Brain microvascular endothelial cell (primary cell): ENCODE measurements at regions not wholly inside any gene's neighbourhood (a gene's known extent, or its start where the extent isn't known, plus 50 kb on each side); places are given as distances from the start of the nearest gene placed in this dataset.

Experiments
- DNase-seq: peaks from one replicate; pipeline ENCODE4 v3.0.0-alpha.2; 2020
- H3K27ac ChIP-seq: fragments of 250-450 bp; sonication (Bioruptor Pico); 2 replicates; pipeline ENCODE4 v1.5.1; 2020; ENCODE audit warnings: mild to moderate bottlenecking, moderate library complexity
- H3K27me3 ChIP-seq: fragments of 250-450 bp; sonication (Bioruptor Pico); replicated peaks from 2 replicates; pipeline ENCODE4 v1.5.1; 2020; ENCODE audit warnings: mild to moderate bottlenecking
- H3K36me3 ChIP-seq: fragments of 250-450 bp; sonication (Bioruptor Pico); replicated peaks from 2 replicates; pipeline ENCODE4 v1.5.1; 2020; ENCODE audit warnings: mild to moderate bottlenecking
- H3K4me3 ChIP-seq: 2 replicates; pipeline ENCODE4 v1.5.1; 2011; ENCODE audit warnings: low read depth, mild to moderate bottlenecking, control low read depth, low read length, moderate library complexity
- CTCF ChIP-seq: IDR thresholded peaks from 2 replicates; pipeline ENCODE4 v1.5.1; 2011; ENCODE audit warnings: low read depth, mild to moderate bottlenecking, moderate library complexity, low read length, control low read depth, inconsistent platforms; ENCODE audit errors: missing control alignments
- in situ Hi-C: cut with HindIII; loops from 2 replicates; pipeline ENCODE4 v1.10.0; 2017; ENCODE audit warnings: low sequenced_read_pairs, low pct_ligation_motif_present

- Histone ChIP-seq H3K27me3 (no peaks in the 10 kb centered on the region), H3K36me3 (no peaks in the 10 kb centered on the region), H3K27ac (no peak overlapping the region), H3K4me3 (no peak overlapping the region)
- no peak for DNase-seq
- in situ Hi-C loops = no loop called here
- no peak for TF ChIP-seq CTCF
Measured at GRCh38 chr2:239469106-239469960, 68.5 kb upstream of the HDAC4 start.

DNA sequence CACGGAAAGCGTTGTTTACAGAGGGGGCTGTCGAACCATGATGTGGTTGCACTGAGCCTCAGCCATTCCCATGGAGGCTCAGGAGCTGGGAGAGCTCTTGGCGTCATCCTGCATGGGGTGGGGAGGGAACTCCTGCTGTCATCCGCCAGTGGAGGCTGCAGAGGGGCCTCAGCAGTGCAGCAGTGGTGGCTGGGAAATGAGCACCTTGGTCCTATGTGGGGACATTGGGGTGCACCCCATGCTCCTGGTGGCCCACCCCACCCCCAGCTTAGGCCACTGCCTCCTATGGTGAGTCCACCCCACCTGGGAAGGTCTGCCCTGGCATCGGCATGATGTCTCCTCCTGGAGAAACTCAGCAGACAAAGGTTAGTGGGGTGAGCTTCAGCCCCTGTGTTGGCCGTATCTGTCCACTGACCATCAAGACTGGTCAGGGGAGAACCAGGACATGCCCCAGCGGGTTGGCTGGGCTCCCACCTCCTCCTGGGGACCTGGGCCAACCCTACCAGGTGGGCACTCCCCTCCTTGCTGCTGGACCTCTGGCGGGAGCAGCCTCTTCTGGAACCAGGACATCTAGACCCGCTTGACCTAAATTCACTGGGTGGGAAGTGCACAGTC, 67.8 kb upstream of the HDAC4 start:
- in situ Hi-C loops = no loop called here
- Histone ChIP-seq H3K4me3 (no peak overlapping the region), H3K27me3 (no peaks in the 10 kb centered on the region), H3K27ac (no peak overlapping the region), H3K36me3 (no peaks in the 10 kb centered on the region)
- DNase-seq = no peak
- TF ChIP-seq CTCF = no peak

- TF ChIP-seq CTCF = no peak
- no peaks in the 10 kb centered on the region for H3K27me3 ChIP-seq
- in situ Hi-C loops = no loop called here
- no peak overlapping the region for H3K27ac ChIP-seq
- H3K36me3 ChIP-seq = no peaks in the 10 kb centered on the region
- H3K4me3 ChIP-seq = no peak overlapping the region
- DNase-seq = no peak
Measured at GRCh38 chr2:239467956-239468490, 67.2 kb upstream of the HDAC4 start.

- DNase-seq = no peak
- no peak overlapping the region for H3K27ac ChIP-seq
- in situ Hi-C loops = no loop called here
Measured at GRCh38 chr2:239467281-239467955, 66.6 kb upstream of the HDAC4 start.

DNA sequence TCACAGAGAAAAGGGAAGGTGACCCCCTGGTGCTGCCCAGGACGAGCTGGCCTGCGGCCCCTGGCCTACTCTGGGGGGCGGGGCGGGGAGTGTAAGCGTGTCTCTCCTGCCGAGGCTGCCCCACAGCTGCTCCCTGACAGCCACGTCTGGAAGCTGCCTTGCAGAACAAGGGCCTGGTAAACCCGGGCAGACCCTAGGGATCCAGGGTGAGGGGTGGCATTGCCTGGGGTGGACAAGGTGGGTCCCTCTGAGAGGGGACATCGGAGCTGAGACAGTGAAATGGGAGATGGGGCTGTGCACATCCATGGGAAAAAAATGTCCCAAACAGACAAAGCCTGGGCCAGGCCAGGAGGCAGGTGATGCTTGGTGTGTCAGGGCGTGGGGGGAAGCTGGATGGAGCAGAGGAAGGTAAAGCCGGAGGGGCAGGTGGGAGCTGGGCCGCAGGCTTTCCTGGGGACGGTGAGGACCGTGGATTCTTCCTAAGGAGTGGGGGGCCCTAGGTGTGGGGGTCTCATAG, 66.0 kb upstream of the HDAC4 start:
- TF ChIP-seq CTCF = no peak
- Histone ChIP-seq H3K27ac (no peak overlapping the region), H3K36me3 (no peaks in the 10 kb centered on the region), H3K27me3 (no peaks in the 10 kb centered on the region), H3K4me3 (no peak overlapping the region)
- in situ Hi-C loops = no loop called here
- no peak for DNase-seq

More at GRCh38 chr2:239467281-239467955, 66.6 kb upstream of the HDAC4 start:
- Histone ChIP-seq H3K4me3 (no peak overlapping the region), H3K36me3 (no peaks in the 10 kb centered on the region), H3K27me3 (no peaks in the 10 kb centered on the region)
- no peak for TF ChIP-seq CTCF
